Liver (tissue), 3 donors: ENCODE measurements at regions not wholly inside any gene's neighbourhood (a gene's known extent, or its start where the extent isn't known, plus 50 kb on each side); places are given as distances from the start of the nearest gene placed in this dataset.

Experiments used
- CTCF ChIP-seq: fragments of 150-350 bp; IDR thresholded peaks from 2 replicates; pipeline ENCODE4 v1.5.1; 2017; ENCODE audit warnings: improper control_type of control experiment, low read depth, low read length; ENCODE audit not compliant: missing input control
- EGR1 ChIP-seq, 2 donors: IDR thresholded peaks; 2 replicates each; pipeline ENCODE4 v1.6.1; 2016 to 2018; ENCODE audit warnings: antibody characterized with exemption in 2 of 2, low read depth in 2 of 2
- FOXA1 ChIP-seq: IDR thresholded peaks from 2 replicates; pipeline ENCODE4 v1.6.1; 2016; ENCODE audit warnings: antibody characterized with exemption
- FOXA2 ChIP-seq: IDR thresholded peaks from 2 replicates; pipeline ENCODE4 v1.6.1; 2016; ENCODE audit warnings: antibody characterized with exemption
- GABPA ChIP-seq, 2 donors: IDR thresholded peaks in 1 of 2; conservative IDR thresholded peaks in 1 of 2; 2 replicates each; pipeline ENCODE4 v1.6.1; 2016; ENCODE audit warnings: antibody characterized with exemption in 2 of 2, mild to moderate bottlenecking in 1 of 2, moderate library complexity in 1 of 2
- HNF4A ChIP-seq, 2 donors: conservative IDR thresholded peaks; 2 replicates each; pipeline ENCODE4 v1.6.1; 2016; ENCODE audit warnings: antibody characterized with exemption in 2 of 2, mild to moderate bottlenecking in 2 of 2
- HNF4G ChIP-seq: IDR thresholded peaks from 2 replicates; pipeline ENCODE4 v1.6.1; 2016; ENCODE audit warnings: antibody characterized with exemption
- MAX ChIP-seq: IDR thresholded peaks from 2 replicates; pipeline ENCODE4 v1.6.1; 2016; ENCODE audit warnings: antibody characterized with exemption
- RAD21 ChIP-seq, 2 donors: IDR thresholded peaks; 2 replicates each; pipeline ENCODE4 v1.6.1; 2016; ENCODE audit warnings: antibody characterized with exemption in 2 of 2, mild to moderate bottlenecking in 2 of 2
- REST ChIP-seq: IDR thresholded peaks from 2 replicates; pipeline ENCODE4 v1.6.1; 2016; ENCODE audit warnings: antibody characterized with exemption, mild to moderate bottlenecking
- SP1 ChIP-seq: IDR thresholded peaks from 2 replicates; pipeline ENCODE4 v1.6.1; 2018; ENCODE audit warnings: antibody characterized with exemption, mild to moderate bottlenecking
- TAF1 ChIP-seq: conservative IDR thresholded peaks from 2 replicates; pipeline ENCODE4 v1.6.1; 2016; ENCODE audit warnings: antibody characterized with exemption, mild to moderate bottlenecking
- YY1 ChIP-seq: IDR thresholded peaks from 2 replicates; pipeline ENCODE4 v1.6.1; 2016; ENCODE audit warnings: antibody characterized with exemption, mild to moderate bottlenecking
- ZBTB33 ChIP-seq: IDR thresholded peaks from 2 replicates; pipeline ENCODE4 v1.6.1; 2016; ENCODE audit warnings: antibody characterized with exemption
- donor health status: healthy.
- donor health status: healthy.

- TF ChIP-seq GABPA (IDR thresholded peaks at IDR 0.05 in 1 of 2, conservative IDR thresholded peaks at IDR 0.05 in 1 of 2) (no peak), CTCF (no peak), ZBTB33 (no peak), SP1 (no peak), FOXA2 (no peak), TAF1 (no peak), REST (no peak), RAD21 (IDR thresholded peaks at IDR 0.05) (no peak), YY1 (no peak), HNF4A (conservative IDR thresholded peaks at IDR 0.05) (no peak), HNF4G (no peak), MAX (no peak), EGR1 (IDR thresholded peaks at IDR 0.05; ENCODE audit: low read depth in 2 of 2) (no peak), FOXA1 (no peak)
Measured at GRCh38 chr2:217688494-217688893, 314.3 kb downstream of the TNS1 start.
